HG02981 (cell line): ENCODE measurements at regions not wholly inside any gene's neighbourhood (a gene's known extent, or its start where the extent isn't known, plus 50 kb on each side); places are given as distances from the start of the nearest gene placed in this dataset.
"Not testable (repeated sequence)": the region's sequence is repeated elsewhere in the genome, so short reads cannot be mapped to it uniquely, and the experiment has no call there.

Source experiments
- ATAC-seq: cut with Tn5 transposase; IDR thresholded peaks from one replicate; pipeline ENCODE4 v1.9.1; 2021; ENCODE audit warnings: mild to moderate bottlenecking, moderate library complexity; ENCODE audit not compliant: unreplicated experiment

- no peak for ATAC-seq
Observed at GRCh38 chr9:22216730-22217172, 207.6 kb upstream of the CDKN2B start.

GRCh38 chr9:22217254-22217653 is 208.1 kb upstream of the CDKN2B start:
- no peak for ATAC-seq

DNA sequence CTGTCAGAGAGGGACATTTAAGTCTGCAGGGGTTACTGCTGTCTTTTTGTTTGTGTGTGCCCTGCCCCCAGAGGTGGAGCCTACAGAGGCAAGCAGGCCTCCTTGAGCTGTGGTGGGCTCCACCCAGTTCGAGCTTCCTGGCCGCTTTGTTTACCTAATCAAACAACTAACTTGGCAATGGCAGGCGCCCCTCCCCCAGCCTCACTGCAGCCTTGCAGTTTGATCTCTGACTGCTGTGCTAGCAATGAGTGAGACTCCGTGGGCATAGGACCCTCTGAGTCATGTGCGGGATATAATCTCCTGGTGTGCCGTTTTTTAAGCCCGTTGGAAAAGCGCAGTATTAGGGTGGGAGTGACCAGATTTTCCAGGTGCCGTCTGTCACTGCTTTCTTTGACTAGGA is 216.8 kb upstream of the CDKN2B start:
- not testable (repeated sequence) for ATAC-seq

GRCh38 chr9:22227986-22228385 is 218.6 kb upstream of the DMRTA1 start:
- no peak for ATAC-seq

DNA sequence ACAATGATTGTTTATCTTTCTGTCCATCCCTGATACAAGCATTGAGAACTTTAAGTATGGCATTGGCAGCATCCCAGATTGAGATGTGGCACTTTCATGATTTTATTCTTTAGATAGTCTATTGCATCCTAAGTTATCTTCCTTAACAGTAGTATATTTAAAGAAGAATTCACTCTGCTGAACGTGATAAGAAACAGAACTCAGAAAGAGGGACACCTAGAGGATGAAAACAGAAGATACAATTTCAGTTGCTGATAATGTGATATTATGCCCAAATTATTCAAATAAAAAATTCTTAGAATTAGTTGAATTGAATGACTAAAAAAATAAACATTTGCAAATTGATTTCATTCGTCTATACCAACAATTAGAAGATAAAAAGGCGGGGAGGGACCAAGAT is 218.1 kb upstream of the DMRTA1 start:
- no peak for ATAC-seq

GRCh38 chr9:22229069-22229468 is 217.6 kb upstream of the DMRTA1 start:
- no peak for ATAC-seq

DNA sequence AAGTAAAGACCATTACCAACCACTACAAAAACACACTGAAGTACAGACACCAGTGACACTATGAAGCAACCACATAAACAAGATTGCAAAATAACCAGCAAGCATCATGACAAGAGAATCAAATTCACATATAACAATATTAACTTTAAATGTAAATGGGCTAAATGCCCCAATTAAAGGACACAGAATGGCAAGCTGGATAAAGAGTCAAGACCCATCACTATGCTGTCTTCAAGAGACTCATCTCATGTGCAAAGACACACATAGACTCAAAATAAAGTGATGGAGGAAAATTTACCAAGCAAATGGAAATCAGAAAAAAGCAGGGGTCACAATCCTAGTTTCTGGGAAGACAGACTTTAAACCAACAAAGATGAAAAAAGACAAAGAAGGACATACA is 215.3 kb upstream of the DMRTA1 start:
- ATAC-seq, result not testable (repeated sequence)

GRCh38 chr9:22232971-22233370 is 213.7 kb upstream of the DMRTA1 start:
- ATAC-seq, result no peak

GRCh38 chr9:22237497-22238363 is 208.9 kb upstream of the DMRTA1 start:
- no peak for ATAC-seq

GRCh38 chr9:22238809-22239684 is 207.6 kb upstream of the DMRTA1 start:
- no peak for ATAC-seq

- peak; percentile 82 for ATAC-seq
Observed at GRCh38 chr9:22240619-22241018, 206.0 kb upstream of the DMRTA1 start.

DNA sequence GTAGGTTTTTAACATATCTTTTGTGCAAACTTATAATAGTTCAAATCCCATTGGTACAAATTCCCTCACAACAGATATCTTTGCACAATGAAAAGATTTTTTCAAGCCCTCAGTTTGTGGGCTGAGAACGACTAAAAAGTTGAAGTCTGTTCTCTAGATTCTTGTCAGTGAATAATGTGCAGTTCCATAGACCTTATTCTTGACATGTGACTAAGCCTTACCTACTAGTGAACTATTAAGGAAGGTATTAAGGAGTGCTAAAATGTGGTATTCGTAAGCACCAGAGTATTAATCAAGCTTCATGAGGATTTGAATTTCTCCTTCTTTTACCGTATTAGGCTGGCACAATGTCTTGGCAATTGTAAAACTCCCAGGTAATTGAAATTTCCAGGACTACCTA is 205.6 kb upstream of the DMRTA1 start:
- ATAC-seq, result no peak

- ATAC-seq, result no peak
Observed at GRCh38 chr9:22241611-22242010, 205.0 kb upstream of the DMRTA1 start.

DNA sequence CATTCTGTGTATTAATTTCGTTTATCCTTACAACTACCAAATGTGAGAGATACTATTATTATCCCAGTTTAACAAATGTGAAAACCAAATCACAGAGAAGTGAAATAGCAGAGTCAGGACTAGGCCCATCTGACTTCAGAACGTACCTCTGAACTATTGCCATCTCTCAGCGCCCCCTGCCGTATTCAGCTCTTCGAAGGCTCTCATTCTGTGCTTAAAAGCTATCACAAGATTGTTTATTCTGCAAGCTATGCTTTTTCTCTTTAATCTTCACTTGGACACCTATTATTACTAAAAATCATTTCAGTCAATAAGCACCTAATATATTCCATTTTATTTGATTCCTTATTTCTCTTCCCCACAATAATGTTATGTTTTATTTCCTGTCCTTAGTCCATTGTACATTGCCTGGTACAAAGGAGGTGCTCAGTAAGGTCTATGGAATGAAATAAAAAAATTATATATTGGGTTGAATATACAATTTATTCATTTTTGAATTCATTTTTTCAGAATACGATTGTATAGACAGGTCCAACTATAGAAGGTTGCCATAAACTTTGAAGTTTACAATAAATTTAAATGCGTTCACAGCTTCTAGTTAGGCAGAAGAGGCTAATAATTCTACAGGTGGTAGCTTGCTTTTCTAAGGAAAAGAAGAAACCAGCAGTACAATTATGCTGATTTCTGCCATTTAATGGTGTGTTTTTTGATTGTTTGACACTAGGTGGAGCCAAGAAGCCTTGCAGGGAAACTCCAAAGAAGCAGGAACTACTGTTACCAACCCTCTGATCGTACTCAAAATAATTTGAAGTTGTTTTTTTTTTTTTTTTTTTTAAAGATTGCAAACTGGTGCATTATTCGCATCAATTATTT is 202.2 kb upstream of the DMRTA1 start:
- peak; percentile 42 for ATAC-seq

GRCh38 chr9:22255337-22255736 is 191.3 kb upstream of the DMRTA1 start:
- no peak for ATAC-seq

DNA sequence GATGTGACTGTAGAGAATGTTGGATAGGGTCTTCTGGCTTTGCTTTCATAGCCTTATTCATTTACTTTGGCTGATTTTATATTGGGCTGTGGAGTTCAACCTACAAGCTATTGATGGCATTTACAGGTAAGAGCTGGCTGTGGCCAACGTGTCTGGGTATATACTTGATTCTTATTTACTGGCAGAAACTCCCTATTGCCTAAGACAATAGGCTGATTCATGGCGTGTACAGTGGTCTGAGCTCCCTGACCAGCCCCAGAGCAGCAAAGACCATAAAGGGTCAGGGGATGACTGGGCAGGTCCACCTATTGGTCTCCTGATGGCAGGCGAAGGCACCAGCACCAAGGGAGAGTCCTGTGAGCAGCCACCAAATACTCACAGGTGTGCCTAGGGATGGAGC is 190.2 kb upstream of the DMRTA1 start:
- ATAC-seq, result no peak

DNA sequence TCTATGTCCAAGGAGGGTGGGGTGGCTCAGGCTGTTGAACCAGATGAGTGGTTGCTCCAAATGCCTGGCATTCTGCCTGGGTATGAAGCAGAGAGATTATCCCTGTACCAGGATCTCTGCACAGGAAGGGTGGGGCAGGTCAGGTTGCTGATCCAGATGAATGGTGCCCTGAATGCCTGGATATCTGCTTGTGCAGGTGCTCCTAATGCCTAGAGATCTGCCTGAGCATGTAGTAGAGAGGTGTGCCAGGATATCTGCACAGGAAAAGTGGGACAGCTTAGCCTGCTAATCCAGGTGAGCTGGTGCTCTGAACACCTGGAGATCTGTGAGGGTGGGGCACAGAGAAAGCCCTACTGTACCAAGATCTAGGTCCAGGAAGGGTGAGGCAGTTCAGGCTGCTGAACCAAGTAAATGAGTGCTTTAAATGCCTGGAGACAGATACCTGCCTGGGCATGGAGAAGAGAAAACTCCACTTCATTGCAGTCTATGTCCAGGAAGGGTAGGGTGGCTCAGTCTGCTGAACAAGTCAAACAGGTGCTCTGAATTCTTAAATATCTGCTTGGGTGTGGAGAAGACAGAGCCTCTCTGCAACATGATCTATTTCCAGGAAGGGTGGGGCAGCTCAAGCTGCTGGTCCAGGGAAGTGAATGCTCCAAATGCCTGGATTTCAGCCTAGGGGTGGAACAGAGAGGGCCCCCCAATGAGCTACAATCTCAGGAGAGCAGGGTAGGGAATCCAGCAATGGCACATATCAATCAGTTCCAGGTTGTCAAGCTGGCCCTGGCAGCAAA is 189.4 kb upstream of the DMRTA1 start:
- ATAC-seq, result no peak

GRCh38 chr9:22265038-22265437 is 181.6 kb upstream of the DMRTA1 start:
- no peak for ATAC-seq

GRCh38 chr9:22265534-22265933 is 181.1 kb upstream of the DMRTA1 start:
- ATAC-seq, result no peak

DNA sequence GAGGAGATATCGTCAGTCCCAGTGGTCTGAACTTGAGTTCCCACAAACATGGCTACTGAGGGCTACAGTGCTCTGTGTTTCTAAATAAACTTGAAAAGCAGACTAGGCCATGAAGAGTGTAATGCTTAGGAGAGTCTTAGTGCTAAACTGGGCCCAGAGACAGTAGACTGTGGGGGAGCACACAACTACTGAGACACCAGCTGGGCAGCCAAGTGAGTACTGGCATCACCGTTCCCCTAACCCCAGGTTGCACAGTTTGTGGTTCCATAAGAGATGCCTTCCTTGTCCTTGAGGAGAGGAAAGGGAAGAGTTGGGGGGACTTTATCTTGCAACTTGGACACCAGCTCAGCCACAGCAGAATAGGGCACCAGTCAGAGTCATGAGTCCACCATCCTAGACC is 172.1 kb upstream of the DMRTA1 start:
- no peak for ATAC-seq
